WTC11 (cell line): ENCODE measurements at regions not wholly inside any gene's neighbourhood (a gene's known extent, or its start where the extent isn't known, plus 50 kb on each side); places are given as distances from the start of the nearest gene placed in this dataset.

ENCODE experiments used
- ATAC-seq: fragments of 200-7000 bp; cut with Tn5 transposase; 2 replicates; pipeline ENCODE4 v1.10.0; 2021; ENCODE audit warnings: mild to moderate bottlenecking, moderate library complexity
- CTCF ChIA-PET: fragments of 300-600 bp; sonication (Branson Sonifier 250); formaldehyde crosslinking; loops from one replicate; lab custom pipeline; 2021; ENCODE audit warnings: antibody characterized with exemption; lab: Charles Lee
- POLR2A ChIA-PET: fragments of 350-600 bp; sonication (Branson Sonifier 250); formaldehyde crosslinking; loops from one replicate; lab custom pipeline; 2021; ENCODE audit warnings: antibody characterized with exemption; lab: Charles Lee
- DNase-seq: peaks from one replicate; pipeline ENCODE4 v3.0.0; 2021; ENCODE audit warnings: low spot score
- H3K27ac Mint-ChIP-seq: 2 replicates; pipeline ENCODE4 v1.8.0; 2021; ENCODE audit warnings: mixed read lengths
- H3K27me3 Mint-ChIP-seq: 2 replicates; pipeline ENCODE4 v1.8.0; 2021; ENCODE audit warnings: low read depth, mild to moderate bottlenecking, moderate library complexity, mixed read lengths
- H3K36me3 Mint-ChIP-seq: 2 replicates; pipeline ENCODE4 v1.8.0; 2021; ENCODE audit warnings: mixed read lengths
- H3K4me1 Mint-ChIP-seq: 2 replicates; pipeline ENCODE4 v1.8.0; 2022; ENCODE audit warnings: mixed read lengths
- H3K4me3 Mint-ChIP-seq: 2 replicates; pipeline ENCODE4 v1.8.0; 2021; ENCODE audit warnings: mild to moderate bottlenecking, moderate library complexity, mixed read lengths
- H3K9me3 Mint-ChIP-seq: 2 replicates; pipeline ENCODE4 v1.8.0; 2021; ENCODE audit warnings: mixed read lengths
- EMX1 ChIP-seq: fragments of 250-450 bp; sonication (Bioruptor Pico); IDR thresholded peaks from 2 replicates; pipeline ENCODE4 v1.8.0; 2021; ENCODE audit warnings: mild to moderate bottlenecking
- ESRRA ChIP-seq: sonication (generic); formaldehyde crosslinking; IDR thresholded peaks from 2 replicates; pipeline ENCODE4 v1.8.1; 2022; ENCODE audit warnings: mild to moderate bottlenecking, missing genetic modification reagents, borderline replicate concordance
- IRF2 ChIP-seq: sonication (generic); formaldehyde crosslinking; IDR thresholded peaks from 2 replicates; pipeline ENCODE4 v1.8.0; 2022; ENCODE audit warnings: low read depth, missing genetic modification reagents, borderline replicate concordance
- NR3C1 ChIP-seq: sonication (generic); formaldehyde crosslinking; conservative IDR thresholded peaks from 2 replicates; pipeline ENCODE4 v1.8.1; 2023; ENCODE audit warnings: low read depth, mild to moderate bottlenecking, missing genetic modification reagents
- TEAD4 ChIP-seq: sonication (generic); formaldehyde crosslinking; IDR thresholded peaks from 2 replicates; pipeline ENCODE4 v1.8.0; 2022; ENCODE audit warnings: mild to moderate bottlenecking, missing genetic modification reagents
- ZNF219 ChIP-seq: sonication (generic); formaldehyde crosslinking; IDR thresholded peaks from 2 replicates; pipeline ENCODE4 v1.8.0; 2023; ENCODE audit warnings: missing genetic modification reagents, mild to moderate bottlenecking, borderline replicate concordance
- ZNF416 ChIP-seq: fragments of 250-450 bp; sonication (Bioruptor Pico); IDR thresholded peaks from 2 replicates; pipeline ENCODE4 v1.9.0; 2021; ENCODE audit warnings: mild to moderate bottlenecking, inconsistent platforms
- TF ChIP-seq, protein P1 (sequence below): fragments of 250-450 bp; sonication (Bioruptor Pico); conservative IDR thresholded peaks from 2 replicates; pipeline ENCODE4 v1.9.0; 2021; ENCODE audit warnings: mild to moderate bottlenecking
- TF ChIP-seq, protein P2 (sequence below): sonication (generic); formaldehyde crosslinking; IDR thresholded peaks from 2 replicates; pipeline ENCODE4 v1.8.0; 2022; ENCODE audit warnings: mild to moderate bottlenecking, missing genetic modification reagents
- TF ChIP-seq, protein P3 (sequence below): sonication (generic); formaldehyde crosslinking; IDR thresholded peaks from 2 replicates; pipeline ENCODE4 v1.8.1; 2023; ENCODE audit warnings: mild to moderate bottlenecking, missing genetic modification reagents
- TF ChIP-seq, protein P4 (sequence below): fragments of 250-450 bp; sonication (Bioruptor Pico); IDR thresholded peaks from 2 replicates; pipeline ENCODE4 v2.1.2; 2022; ENCODE audit warnings: mild to moderate bottlenecking, moderate library complexity
- TF ChIP-seq, protein P5 (sequence below): sonication (generic); formaldehyde crosslinking; IDR thresholded peaks from 2 replicates; pipeline ENCODE4 v1.8.1; 2022; ENCODE audit warnings: mild to moderate bottlenecking, moderate library complexity, missing genetic modification reagents

DNA sequence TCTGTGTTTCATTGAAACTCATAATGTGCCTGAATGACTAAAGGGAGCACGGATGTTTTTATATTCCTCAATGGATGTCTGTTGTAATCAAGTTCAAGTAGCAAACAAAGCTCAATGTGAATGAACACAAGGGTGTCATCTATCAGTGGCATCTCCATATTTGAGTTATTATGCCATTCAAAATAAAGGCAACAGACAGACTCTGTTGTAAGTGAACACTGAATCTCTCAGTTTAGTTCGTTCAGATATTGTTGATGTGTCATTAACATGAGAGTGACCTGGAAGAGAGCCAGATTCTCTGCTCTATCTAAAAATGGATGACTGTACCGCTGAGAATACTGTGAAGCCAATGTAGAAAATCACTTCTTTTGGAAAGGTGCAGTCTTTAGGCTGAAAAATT, 118.7 kb downstream of the NUP35 start (continued):
- TF ChIP-seq, protein P1, sequence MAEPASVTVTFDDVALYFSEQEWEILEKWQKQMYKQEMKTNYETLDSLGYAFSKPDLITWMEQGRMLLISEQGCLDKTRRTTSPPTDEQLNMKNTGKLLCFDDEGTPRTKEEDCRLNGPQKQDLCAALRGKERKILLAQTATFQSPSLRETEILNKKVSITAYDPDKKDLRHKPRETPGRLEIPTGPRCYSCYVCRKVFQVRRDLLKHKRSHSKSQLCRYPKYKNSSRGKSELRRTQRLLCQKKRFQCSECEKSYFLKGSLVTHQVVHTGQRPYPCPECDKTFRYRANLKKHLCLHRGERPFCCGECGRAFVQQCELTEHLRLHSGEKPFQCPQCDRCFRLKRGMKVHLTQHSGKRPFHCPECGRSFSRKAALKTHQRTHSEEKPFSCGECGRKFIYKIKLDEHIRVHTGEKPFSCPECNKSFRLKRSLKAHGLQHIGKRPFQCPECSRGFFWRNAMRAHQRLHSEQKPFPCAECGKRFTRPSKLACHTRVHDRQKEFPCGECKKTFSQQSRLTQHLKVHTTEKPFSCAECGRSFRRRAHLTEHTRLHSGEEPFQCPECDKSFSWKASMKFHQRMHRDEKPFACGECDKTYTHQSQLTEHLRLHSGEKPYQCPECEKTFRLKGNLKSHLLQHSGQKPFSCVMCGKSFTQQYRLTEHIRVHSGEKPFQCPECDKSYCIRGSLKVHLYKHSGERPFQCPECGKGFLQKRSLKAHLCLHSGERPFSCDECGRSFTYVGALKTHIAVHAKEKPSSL (CRISPR knock-in tag): no peak
- TF ChIP-seq, protein P2, sequence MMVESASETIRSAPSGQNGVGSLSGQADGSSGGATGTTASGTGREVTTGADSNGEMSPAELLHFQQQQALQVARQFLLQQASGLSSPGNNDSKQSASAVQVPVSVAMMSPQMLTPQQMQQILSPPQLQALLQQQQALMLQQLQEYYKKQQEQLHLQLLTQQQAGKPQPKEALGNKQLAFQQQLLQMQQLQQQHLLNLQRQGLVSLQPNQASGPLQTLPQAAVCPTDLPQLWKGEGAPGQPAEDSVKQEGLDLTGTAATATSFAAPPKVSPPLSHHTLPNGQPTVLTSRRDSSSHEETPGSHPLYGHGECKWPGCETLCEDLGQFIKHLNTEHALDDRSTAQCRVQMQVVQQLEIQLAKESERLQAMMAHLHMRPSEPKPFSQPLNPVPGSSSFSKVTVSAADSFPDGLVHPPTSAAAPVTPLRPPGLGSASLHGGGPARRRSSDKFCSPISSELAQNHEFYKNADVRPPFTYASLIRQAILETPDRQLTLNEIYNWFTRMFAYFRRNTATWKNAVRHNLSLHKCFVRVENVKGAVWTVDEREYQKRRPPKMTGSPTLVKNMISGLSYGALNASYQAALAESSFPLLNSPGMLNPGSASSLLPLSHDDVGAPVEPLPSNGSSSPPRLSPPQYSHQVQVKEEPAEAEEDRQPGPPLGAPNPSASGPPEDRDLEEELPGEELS: no peak

DNA sequence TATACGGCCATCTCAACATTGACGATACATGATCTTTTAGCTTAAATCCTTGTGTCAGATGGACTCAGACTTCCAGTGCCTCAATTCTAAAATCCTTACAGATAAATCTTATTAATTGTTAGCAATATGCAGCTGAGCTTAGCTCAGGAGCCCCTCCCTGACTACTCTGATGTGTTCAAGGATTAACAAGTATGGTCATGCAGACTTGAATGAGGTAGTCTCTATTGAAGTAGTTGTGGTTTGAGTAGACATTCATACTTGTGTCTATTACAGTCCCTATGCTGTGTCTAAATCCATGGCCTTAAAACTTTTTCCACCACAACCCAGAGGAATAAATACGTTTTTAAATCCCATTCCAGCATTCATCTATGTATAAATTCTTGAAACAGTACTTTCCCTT, 119.5 kb downstream of the NUP35 start:
- Mint-ChIP-seq H3K36me3 (no peaks in the 10 kb centered on the region), H3K27ac (no peak overlapping the region)
- no peak for DNase-seq
- TF ChIP-seq, protein P3, sequence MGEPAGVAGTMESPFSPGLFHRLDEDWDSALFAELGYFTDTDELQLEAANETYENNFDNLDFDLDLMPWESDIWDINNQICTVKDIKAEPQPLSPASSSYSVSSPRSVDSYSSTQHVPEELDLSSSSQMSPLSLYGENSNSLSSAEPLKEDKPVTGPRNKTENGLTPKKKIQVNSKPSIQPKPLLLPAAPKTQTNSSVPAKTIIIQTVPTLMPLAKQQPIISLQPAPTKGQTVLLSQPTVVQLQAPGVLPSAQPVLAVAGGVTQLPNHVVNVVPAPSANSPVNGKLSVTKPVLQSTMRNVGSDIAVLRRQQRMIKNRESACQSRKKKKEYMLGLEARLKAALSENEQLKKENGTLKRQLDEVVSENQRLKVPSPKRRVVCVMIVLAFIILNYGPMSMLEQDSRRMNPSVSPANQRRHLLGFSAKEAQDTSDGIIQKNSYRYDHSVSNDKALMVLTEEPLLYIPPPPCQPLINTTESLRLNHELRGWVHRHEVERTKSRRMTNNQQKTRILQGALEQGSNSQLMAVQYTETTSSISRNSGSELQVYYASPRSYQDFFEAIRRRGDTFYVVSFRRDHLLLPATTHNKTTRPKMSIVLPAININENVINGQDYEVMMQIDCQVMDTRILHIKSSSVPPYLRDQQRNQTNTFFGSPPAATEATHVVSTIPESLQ (CRISPR knock-in tag): no peak
- TF ChIP-seq ESRRA (CRISPR knock-in tag) (no peak), EMX1 (no peak)
- TF ChIP-seq, all 79 proteins: peak for 0
- H3K9me3 Mint-ChIP-seq: peaks cover 1% of the 10 kb centered on the region
- POLR2A ChIA-PET: no interaction called here
- no peaks in the 10 kb centered on the region for H3K27me3 Mint-ChIP-seq
- peaks cover 9% of the 10 kb centered on the region for H3K4me1 Mint-ChIP-seq
- no peak overlapping the region for H3K4me3 Mint-ChIP-seq
- CTCF ChIA-PET: interaction anchor here (1.1 kb wide), 1 partner anchor 48 kb away, joined by 3 read pairs; no protein-coding TSS in a partner anchor
- no peak for ATAC-seq

DNA sequence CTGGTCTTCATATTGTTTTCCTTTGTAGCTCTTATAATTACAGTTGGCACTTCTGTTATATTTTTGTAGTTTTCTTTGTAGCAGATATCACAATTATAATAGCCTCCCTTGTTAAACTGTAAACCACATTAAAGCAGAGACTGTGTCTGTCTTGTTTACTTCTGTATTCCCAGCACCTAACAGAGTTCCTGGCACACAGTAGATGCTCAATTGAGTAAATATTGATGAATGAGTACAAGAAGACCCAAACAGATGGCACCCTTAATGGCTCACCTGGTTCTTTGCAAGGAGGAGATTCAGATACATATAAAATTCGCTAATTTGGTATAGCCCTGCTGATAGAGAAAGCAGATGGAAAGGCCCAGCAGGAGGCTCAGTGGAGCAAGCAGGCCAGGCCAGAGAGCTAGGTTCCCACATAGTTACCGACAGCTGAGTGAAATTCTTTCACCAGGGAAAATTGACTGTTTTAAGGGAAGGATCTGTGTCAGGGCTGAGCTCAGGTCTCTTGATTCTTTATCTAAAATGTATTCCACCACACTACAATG, 120.1 kb downstream of the NUP35 start:
- Mint-ChIP-seq H3K27ac (no peak overlapping the region), H3K4me1 (peaks cover 9% of the 10 kb centered on the region), H3K27me3 (no peaks in the 10 kb centered on the region), H3K36me3 (no peaks in the 10 kb centered on the region), H3K4me3 (no peak overlapping the region), H3K9me3 (no peaks in the 10 kb centered on the region)
- CTCF ChIA-PET: interaction anchor here (0.8 to 1.1 kb wide), 6 partner anchors 12 to 885 kb away, joined by 3 to 4 read pairs (median 3); no protein-coding TSS in a partner anchor
- POLR2A ChIA-PET: interaction anchor here (0.5 to 1.2 kb wide), 3 partner anchors 14 to 174 kb away, joined by 3 to 4 read pairs (median 4); no protein-coding TSS in a partner anchor
- DNase-seq (peak; percentile 33), ATAC-seq (peak; percentile 85)
- TF ChIP-seq, protein P4, sequence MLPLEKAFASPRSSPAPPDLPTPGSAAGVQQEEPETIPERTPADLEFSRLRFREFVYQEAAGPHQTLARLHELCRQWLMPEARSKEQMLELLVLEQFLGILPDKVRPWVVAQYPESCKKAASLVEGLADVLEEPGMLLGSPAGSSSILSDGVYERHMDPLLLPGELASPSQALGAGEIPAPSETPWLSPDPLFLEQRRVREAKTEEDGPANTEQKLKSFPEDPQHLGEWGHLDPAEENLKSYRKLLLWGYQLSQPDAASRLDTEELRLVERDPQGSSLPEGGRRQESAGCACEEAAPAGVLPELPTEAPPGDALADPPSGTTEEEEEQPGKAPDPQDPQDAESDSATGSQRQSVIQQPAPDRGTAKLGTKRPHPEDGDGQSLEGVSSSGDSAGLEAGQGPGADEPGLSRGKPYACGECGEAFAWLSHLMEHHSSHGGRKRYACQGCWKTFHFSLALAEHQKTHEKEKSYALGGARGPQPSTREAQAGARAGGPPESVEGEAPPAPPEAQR (CRISPR knock-in tag): no peak
- TF ChIP-seq ZNF416 (no peak), TEAD4 (CRISPR knock-in tag) (no peak), IRF2 (CRISPR knock-in tag) (no peak), ZNF219 (no peak), NR3C1 (CRISPR knock-in tag) (no peak)
- TF ChIP-seq, protein P5, sequence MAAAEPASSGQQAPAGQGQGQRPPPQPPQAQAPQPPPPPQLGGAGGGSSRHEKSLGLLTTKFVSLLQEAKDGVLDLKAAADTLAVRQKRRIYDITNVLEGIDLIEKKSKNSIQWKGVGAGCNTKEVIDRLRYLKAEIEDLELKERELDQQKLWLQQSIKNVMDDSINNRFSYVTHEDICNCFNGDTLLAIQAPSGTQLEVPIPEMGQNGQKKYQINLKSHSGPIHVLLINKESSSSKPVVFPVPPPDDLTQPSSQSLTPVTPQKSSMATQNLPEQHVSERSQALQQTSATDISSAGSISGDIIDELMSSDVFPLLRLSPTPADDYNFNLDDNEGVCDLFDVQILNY (CRISPR knock-in tag): no peak
